ENCODE measurements at regions not wholly inside any gene's neighbourhood (a gene's known extent, or its start where the extent isn't known, plus 50 kb on each side); places are given as distances from the start of the nearest gene placed in this dataset.

DNA sequence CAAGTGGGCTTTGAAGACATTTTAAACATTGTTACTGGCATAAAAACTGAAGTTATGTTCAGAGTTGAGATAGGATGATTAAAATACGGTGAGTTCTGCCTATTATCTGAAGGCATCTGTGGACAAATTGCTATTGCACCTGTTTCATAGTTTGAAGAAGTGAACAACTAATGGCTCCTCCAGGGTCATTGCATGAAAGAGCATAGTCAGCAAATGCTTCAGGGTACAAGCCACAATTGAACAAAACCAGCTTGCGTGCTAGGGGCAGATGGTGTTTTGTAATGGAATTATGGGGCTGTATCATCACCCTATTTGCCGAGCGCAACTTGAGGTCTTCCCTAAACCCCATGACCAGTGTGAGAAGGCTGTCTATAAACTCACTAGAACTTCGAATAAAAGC lies 369.1 kb downstream of the MTRR start:
- DNase-seq (ENCODE audit: low read depth in 3 of 3, low spot score in 1 of 3): no peak

DNA sequence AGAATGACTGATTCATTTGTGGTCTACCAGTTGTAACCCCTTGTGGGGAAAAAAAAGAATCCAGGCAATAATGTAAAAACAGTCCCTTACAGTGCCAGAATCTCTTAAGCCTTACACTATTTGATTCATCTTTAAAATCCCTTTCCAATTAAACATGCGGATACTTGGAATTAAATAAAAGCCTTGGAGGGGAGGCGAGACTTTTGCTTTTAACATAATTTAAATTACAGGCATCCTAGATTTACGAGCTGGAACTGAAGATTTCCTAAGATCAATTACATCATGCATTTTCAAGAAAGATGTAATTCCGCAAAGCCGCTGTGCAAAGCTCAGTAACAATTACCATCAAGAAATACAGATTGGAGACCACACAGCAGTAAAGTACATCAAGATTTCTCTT lies 370.2 kb downstream of the MTRR start:
- DNase-seq (ENCODE audit: low read depth in 3 of 3, low spot score in 1 of 3): no peak

- no peak for DNase-seq (ENCODE audit: low read depth in 3 of 3, low spot score in 1 of 3)
Measured at GRCh38 chr5:8239646-8240045, 370.7 kb downstream of the MTRR start.

- DNase-seq (ENCODE audit: low read depth in 3 of 3, low spot score in 1 of 3): no peak
Measured at GRCh38 chr5:8241076-8241475, 372.1 kb downstream of the MTRR start.

DNA sequence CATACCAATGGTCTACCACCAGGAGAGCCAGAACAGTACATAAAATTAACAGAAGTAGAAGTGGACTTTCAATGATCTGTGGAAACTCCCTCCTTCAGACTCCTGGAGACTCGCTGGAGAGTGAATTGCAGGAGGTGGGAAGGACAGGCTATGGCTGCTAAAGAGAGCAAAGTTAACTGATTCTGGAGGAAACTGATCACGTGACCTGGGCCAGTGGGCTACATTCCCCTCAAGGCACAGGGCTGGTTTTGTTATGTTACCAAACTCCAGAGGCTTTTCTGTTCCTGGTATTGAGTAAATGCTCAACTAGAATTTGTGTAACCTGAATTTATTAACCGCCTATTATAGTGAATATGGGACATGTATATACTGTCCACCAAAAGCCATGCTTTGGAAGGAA lies 372.6 kb downstream of the MTRR start:
- DNase-seq (ENCODE audit: low read depth in 3 of 3, low spot score in 1 of 3): no peak

- DNase-seq (ENCODE audit: low read depth in 3 of 3, low spot score in 1 of 3): no peak
Measured at GRCh38 chr5:8247049-8247899, 378.3 kb downstream of the MTRR start.

DNA sequence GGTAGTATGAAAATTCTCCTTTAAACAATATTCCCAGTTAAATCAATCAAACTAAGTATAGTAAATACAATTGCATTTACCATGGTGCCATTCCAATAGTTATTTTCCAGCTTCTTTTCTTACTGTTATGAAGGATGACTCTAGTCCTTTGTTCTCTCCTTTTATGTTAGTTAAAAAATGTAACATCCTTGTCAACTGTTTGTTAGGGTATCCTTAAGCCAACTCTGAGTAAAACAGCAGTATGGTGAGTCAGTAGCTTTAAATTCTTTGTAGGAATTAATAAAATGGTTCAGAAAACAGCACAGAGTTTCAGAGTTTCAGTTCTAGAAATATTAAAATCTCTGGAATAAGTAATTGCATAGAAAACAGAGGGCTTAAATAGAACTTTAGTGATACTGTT lies 384.4 kb downstream of the MTRR start:
- no peak for DNase-seq (ENCODE audit: low read depth in 3 of 3, low spot score in 1 of 3)

DNA sequence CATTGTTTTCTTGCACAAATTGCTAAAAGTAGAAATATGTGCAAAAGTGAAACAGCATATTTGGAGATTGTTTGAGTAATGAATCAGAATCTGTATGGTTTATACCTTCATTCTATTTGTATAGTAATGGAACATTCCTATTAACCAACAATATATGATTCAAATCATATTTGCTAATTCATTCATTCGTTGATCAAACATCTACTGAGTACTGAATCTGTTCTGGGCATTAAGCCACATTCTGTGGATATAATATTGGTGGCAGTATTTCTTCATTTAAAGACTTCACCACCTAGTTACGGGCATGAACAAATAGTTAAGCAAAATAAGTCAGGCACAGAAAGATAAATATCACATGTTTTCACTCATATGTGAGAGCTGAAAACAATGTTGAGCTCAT lies 385.7 kb downstream of the MTRR start:
- no peak for DNase-seq (ENCODE audit: low read depth in 3 of 3, low spot score in 1 of 3)

GRCh38 chr5:8258801-8259200 lies 389.9 kb downstream of the MTRR start:
- DNase-seq (ENCODE audit: low read depth in 3 of 3, low spot score in 1 of 3): no peak

GRCh38 chr5:8270246-8270645 lies 401.3 kb downstream of the MTRR start:
- no peak for DNase-seq (ENCODE audit: low read depth in 3 of 3, low spot score in 1 of 3)

DNA sequence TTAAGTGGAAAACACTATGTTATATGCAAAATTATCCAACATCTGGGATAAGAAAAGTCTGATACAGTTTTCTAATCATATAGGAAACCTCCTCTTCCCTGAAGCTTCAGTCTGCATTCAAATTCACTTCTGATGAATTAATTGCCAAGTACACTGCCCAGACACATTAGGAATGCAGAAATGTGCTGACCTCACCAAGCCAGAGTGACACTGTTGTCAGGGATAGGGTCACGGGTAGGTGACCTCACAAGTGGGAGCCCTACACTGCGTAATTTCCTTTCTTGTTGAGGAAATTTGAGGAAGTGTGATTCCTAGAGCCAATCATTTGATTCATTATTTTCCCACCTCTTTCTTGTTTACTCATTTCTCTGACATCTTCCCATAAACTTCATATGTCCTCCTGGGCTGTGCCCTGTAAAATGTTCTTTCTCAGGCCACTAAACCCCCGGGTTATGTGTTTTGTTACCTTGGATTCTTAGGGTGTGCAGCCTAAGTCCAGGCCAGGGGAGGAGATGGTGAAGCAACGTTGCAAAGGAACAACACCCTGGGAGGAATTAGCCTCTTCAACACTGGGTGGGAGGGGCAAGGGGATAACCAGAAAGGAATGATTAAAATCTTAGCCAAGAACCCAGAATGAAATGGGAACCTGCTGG lies 411.9 kb downstream of the MTRR start:
- DNase-seq (ENCODE audit: low read depth in 3 of 3, low spot score in 1 of 3): no peak

DNA sequence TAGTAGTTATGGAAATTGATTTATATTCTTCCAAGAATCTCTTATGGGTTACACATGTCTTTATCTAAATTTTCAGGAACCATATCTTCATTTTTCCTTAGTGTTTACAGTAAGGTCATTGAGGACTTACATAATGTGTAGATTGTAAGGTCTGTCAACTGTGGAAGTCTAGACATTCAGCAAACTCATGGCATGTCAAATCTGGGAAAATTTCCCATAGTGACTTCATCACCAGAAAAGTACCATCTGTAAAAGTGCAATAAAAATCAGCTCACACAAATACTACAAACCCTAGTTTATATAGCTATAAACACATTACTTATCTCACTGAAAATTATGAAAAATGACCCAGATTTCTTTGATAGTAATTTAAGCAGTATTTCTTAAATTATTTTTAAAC lies 419.4 kb downstream of the MTRR start:
- no peak for DNase-seq (ENCODE audit: low read depth in 3 of 3, low spot score in 1 of 3)

DNA sequence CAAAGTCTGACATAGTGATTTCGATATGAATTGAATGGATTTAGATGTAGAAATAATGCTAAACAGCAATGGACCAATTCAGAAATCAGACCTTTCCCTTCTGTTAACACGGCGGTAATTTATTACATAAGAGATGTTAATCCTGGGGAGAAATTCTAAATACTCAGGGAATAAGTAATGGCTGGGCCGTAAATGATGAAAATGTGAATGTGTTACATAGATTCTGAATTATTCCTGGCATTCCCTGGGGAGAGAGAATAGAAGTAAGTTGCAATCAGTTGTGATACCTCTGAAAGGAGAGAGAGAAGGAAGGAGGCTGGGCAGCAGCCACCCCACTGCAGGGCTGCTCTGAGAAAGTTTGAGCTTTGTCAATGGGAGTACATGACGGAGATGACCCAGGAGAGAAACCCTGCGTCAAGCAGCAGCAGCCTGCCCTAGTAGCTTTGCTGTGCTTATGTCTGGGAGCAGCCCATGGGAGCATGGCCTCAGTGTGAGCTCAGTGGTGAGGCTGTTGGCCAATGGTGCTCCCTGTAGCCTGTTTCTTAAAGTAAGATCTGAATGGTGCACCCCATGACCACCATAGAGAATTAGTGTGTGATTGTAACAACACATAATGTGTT lies 420.1 kb downstream of the MTRR start:
- no peak for DNase-seq (ENCODE audit: low read depth in 3 of 3, low spot score in 1 of 3)

GRCh38 chr5:8289779-8290178 lies 420.8 kb downstream of the MTRR start:
- DNase-seq (ENCODE audit: low read depth in 3 of 3, low spot score in 1 of 3): no peak

DNA sequence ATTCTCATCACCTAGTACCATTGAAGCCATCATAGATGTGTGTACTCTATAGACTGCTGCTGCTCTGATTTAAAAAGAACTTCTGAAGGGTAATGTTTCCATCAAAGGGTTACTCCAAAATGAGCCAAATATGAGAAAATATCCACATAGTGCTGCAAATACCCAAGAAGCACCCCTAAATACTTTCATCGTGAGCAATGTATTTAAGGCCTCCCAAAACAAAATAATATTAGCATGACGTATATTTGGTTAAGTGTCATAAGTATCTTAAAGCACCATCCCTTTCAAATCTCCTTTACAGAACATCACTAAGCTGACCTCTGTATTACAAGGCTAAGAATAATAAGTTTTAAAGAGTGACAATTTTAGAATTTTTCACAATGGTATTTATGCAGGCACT lies 421.8 kb downstream of the MTRR start:
- DNase-seq (ENCODE audit: low read depth in 3 of 3, low spot score in 1 of 3): no peak

GRCh38 chr5:8291641-8292040 lies 422.7 kb downstream of the MTRR start:
- no peak for DNase-seq (ENCODE audit: low read depth in 3 of 3, low spot score in 1 of 3)

DNA sequence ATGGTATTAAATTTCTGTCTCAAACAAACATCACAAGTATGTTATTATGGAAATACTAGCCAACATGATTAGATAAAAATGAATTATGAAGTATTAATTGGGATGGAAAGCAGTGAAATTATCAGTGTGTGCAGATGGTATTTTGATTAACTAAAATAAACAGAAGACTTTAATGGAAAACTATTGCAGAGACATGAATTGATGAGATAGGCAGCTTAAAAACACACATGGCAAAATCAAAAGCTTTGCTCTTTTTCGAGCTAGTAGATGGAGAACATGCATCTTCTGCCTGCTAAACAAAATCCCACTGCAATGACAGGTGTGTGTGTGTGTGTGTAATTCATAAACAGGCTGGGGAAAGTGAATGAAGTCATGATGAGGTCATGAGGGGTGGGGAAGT lies 426.2 kb downstream of the MTRR start:
- no peak for DNase-seq (ENCODE audit: low read depth in 3 of 3, low spot score in 1 of 3)

DNA sequence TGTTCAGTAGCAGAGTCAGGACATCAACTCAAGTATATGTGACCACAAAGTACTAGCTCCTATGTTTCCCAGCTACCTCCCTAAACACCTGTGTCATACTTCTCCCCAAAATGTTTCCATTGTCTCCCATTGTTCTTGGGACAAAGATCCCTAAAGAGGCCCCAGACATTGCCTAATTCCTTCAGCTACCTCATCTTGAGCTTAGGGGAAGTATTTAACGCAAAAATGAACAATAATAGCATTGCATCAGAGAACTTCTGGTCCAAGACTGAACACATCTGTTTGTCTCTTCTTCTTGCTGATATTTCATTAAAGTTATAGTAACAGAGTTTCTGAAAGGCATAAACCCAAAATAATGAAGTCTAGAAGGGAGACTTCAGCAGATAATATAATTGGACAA lies 430.8 kb downstream of the MTRR start:
- DNase-seq (ENCODE audit: low read depth in 3 of 3, low spot score in 1 of 3): no peak

DNA sequence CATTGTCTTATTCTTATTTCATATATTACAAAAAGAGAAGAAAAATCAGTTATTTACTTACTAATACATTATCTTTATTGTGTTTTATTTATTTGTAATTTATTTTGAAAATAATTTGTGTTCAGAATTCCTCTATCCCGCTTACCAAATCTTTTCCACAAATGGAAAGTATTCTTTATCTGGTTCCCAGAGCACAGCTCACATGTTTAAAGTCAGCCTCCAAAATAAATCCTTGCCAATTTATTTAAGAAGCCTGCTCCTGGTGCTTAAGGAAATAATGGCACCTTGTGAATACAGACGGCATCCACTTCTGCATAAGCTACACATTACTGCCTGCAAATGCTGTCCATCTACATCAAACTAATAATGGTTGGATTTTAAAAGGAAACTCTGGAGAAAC lies 435.4 kb downstream of the MTRR start:
- no peak for DNase-seq (ENCODE audit: low read depth in 3 of 3, low spot score in 1 of 3)

GRCh38 chr5:8306288-8306896 lies 437.4 kb downstream of the MTRR start:
- DNase-seq (ENCODE audit: low read depth in 3 of 3, low spot score in 1 of 3): no peak

- DNase-seq (ENCODE audit: low read depth in 3 of 3, low spot score in 1 of 3): no peak
Measured at GRCh38 chr5:8314965-8315364, 446.0 kb downstream of the MTRR start.
